HG03095 (cell line): ENCODE measurements at regions not wholly inside any gene's neighbourhood (a gene's known extent, or its start where the extent isn't known, plus 50 kb on each side); places are given as distances from the start of the nearest gene placed in this dataset.

Source experiments
- ATAC-seq: cut with Tn5 transposase; IDR thresholded peaks from one replicate; pipeline ENCODE4 v1.9.1; 2021; ENCODE audit warnings: moderate library complexity; ENCODE audit not compliant: unreplicated experiment

GRCh38 chr6:90730151-90730673, 143.3 kb upstream of the MAP3K7 start:
- no peak for ATAC-seq

GRCh38 chr6:90729057-90729456, 142.2 kb upstream of the MAP3K7 start:
- no peak for ATAC-seq

GRCh38 chr6:90722648-90723047, 135.8 kb upstream of the MAP3K7 start:
- no peak for ATAC-seq

- ATAC-seq = no peak
Observed at GRCh38 chr6:90720404-90720803, 133.5 kb upstream of the MAP3K7 start.

GRCh38 chr6:90719321-90720195, 132.7 kb upstream of the MAP3K7 start:
- no peak for ATAC-seq

- no peak for ATAC-seq
Observed at GRCh38 chr6:90716376-90716775, 129.5 kb upstream of the MAP3K7 start.

GRCh38 chr6:90715093-90715655, 128.3 kb upstream of the MAP3K7 start:
- no peak for ATAC-seq

- ATAC-seq = no peak
Observed at GRCh38 chr6:90714319-90714718, 127.4 kb upstream of the MAP3K7 start.

GRCh38 chr6:90712114-90712513, 125.2 kb upstream of the MAP3K7 start:
- no peak for ATAC-seq

- ATAC-seq = no peak
Observed at GRCh38 chr6:90709431-90709996, 122.6 kb upstream of the MAP3K7 start.

GRCh38 chr6:90708206-90708737, 121.4 kb upstream of the MAP3K7 start:
- ATAC-seq = no peak

- ATAC-seq = no peak
Observed at GRCh38 chr6:90707246-90707645, 120.4 kb upstream of the MAP3K7 start.

GRCh38 chr6:90703336-90703735, 116.5 kb upstream of the MAP3K7 start:
- ATAC-seq = no peak

GRCh38 chr6:90701926-90702325, 115.1 kb upstream of the MAP3K7 start:
- ATAC-seq = no peak

GRCh38 chr6:90701146-90701781, 114.4 kb upstream of the MAP3K7 start:
- peak; percentile 78 for ATAC-seq

- no peak for ATAC-seq
Observed at GRCh38 chr6:90695316-90695715, 108.4 kb upstream of the MAP3K7 start.

GRCh38 chr6:90694802-90695201, 107.9 kb upstream of the MAP3K7 start:
- ATAC-seq = no peak

GRCh38 chr6:90691823-90692222, 105.0 kb upstream of the MAP3K7 start:
- ATAC-seq = no peak

- ATAC-seq = no peak
Observed at GRCh38 chr6:90689172-90689571, 102.3 kb upstream of the MAP3K7 start.

GRCh38 chr6:90687775-90688380, 101.0 kb upstream of the MAP3K7 start:
- ATAC-seq = no peak

- no peak for ATAC-seq
Observed at GRCh38 chr6:90681863-90682262, 95.0 kb upstream of the MAP3K7 start.
